ENCODE measurements at regions not wholly inside any gene's neighbourhood (a gene's known extent, or its start where the extent isn't known, plus 50 kb on each side); places are given as distances from the start of the nearest gene placed in this dataset.

DNA sequence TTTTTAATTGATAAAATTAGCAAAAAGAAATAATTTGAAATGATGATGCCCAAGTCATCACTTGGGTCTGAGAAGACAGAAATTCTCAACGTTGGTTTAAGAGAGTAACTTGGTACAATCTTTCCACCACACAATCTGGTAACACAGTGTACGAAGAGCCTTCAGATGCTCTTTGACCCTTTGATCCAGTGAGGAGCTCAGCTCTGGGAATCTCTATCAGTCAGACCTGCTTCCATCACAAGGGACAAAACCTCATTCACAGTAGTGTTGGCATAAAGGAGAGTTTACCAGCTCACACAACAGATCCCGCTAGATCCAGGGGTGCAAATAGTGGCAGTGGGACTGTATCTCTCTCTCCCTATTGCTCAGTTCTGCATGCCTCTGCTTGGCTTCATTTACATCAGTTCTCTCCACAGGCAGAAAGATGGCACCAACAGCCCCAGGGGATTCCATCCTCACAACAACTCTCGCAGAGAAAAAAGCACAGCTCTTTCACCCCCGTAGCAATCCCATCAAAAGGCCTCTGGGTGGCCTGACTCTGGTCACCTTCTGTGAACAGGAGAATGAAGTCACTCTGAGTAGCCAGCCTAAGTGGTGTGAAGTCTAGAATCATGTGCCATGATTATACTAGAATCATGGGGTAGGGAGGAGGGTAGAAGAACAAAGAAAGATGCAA is 119.7 kb downstream of the ZNF281 start:
- Histone ChIP-seq H3K9me3 (ENCODE audit: control insufficient read depth, low read depth, low read length) (no peaks in the 10 kb centered on the region), H3K4me2 (ENCODE audit: insufficient read depth, insufficient read length, low read length) (no peak overlapping the region), H3K4ac (ENCODE audit: low read depth, low read length) (no peak overlapping the region), H2AK5ac (ENCODE audit: insufficient read length, low read length) (no peak overlapping the region), H4K20me1 (ENCODE audit: control insufficient read depth, insufficient read depth, insufficient read length) (no peaks in the 10 kb centered on the region), H3K27me3 (ENCODE audit: insufficient read depth, low read length) (peaks cover 1% of the 10 kb centered on the region; the same call in 1 of the 2 replicates), H3K9ac (ENCODE audit: extremely low read depth, insufficient read length, low read length) (no peak overlapping the region), H3K56ac (ENCODE audit: insufficient read length, low read depth, low read length) (no peak overlapping the region), H3K23me2 (ENCODE audit: insufficient read length, low read depth, low read length, poor library complexity, severe bottlenecking) (no peaks in the 10 kb centered on the region), H3K79me1 (ENCODE audit: insufficient read depth, low read depth, low read length, poor library complexity, severe bottlenecking) (no peaks in the 10 kb centered on the region), H2BK12ac (ENCODE audit: insufficient read length, low read depth, low read length) (no peak overlapping the region), H4K91ac (ENCODE audit: insufficient read length, low read depth, low read length) (no peak overlapping the region), H4K8ac (replicated peaks; ENCODE audit: insufficient read length, low read depth, low read length) (no peak overlapping the region), H2BK15ac (ENCODE audit: low read depth, low read length) (no peak overlapping the region), H2BK5ac (ENCODE audit: insufficient read length, low read length) (no peak overlapping the region), H3K4me1 (ENCODE audit: insufficient read depth, low read length) (peaks cover 2% of the 10 kb centered on the region; the same call in 1 of the 2 replicates), H3K27ac (ENCODE audit: insufficient read length, low read depth, low read length) (no peak overlapping the region), H2BK20ac (ENCODE audit: low read depth, low read length, poor library complexity, severe bottlenecking) (no peak overlapping the region), H2BK120ac (ENCODE audit: low read depth, low read length, poor library complexity, severe bottlenecking) (no peak overlapping the region), H4K5ac (ENCODE audit: insufficient read length, low read depth, low read length) (no peak overlapping the region), H2AFZ (ENCODE audit: low read length) (no peak overlapping the region), H3K18ac (ENCODE audit: insufficient read length, low read depth, low read length) (no peak overlapping the region), H3K79me2 (ENCODE audit: insufficient read depth, low read length) (no peaks in the 10 kb centered on the region), H3T11ph (ENCODE audit: low read length) (no peak overlapping the region), H3K23ac (ENCODE audit: insufficient read length, low read depth, low read length) (no peak overlapping the region), H3K14ac (ENCODE audit: insufficient read depth, low read length) (no peak overlapping the region)
- peaks cover 6 to 12% of the 10 kb centered on the region in 2 experiments for H3K4me1 Mint-ChIP-seq
- H3K27me3 Mint-ChIP-seq (ENCODE audit: low read depth) = peaks cover 75% of the 10 kb centered on the region
- H3K36me3 Mint-ChIP-seq (ENCODE audit: insufficient read depth in 1 of 3, low read depth in 3 of 3) = no peaks in the 10 kb centered on the region
- H3K27ac Mint-ChIP-seq = 0 out of 7 replicates have a peak overlapping the region, but pooled peaks of 1 of the 3 experiments have one; percentile 22
- WGBS (ENCODE audit: extremely low coverage, insufficient read length, low lambda C conversion rate) = no CpG with 5 or more reads among the region's 5 CpGs
- H3K9me3 Mint-ChIP-seq = no peaks in the 10 kb centered on the region; a peak in 1 of 5 replicates
- TF ChIP-seq, protein P1, sequence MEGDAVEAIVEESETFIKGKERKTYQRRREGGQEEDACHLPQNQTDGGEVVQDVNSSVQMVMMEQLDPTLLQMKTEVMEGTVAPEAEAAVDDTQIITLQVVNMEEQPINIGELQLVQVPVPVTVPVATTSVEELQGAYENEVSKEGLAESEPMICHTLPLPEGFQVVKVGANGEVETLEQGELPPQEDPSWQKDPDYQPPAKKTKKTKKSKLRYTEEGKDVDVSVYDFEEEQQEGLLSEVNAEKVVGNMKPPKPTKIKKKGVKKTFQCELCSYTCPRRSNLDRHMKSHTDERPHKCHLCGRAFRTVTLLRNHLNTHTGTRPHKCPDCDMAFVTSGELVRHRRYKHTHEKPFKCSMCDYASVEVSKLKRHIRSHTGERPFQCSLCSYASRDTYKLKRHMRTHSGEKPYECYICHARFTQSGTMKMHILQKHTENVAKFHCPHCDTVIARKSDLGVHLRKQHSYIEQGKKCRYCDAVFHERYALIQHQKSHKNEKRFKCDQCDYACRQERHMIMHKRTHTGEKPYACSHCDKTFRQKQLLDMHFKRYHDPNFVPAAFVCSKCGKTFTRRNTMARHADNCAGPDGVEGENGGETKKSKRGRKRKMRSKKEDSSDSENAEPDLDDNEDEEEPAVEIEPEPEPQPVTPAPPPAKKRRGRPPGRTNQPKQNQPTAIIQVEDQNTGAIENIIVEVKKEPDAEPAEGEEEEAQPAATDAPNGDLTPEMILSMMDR (conservative IDR thresholded peaks at IDR 0.05) = peak; percentile 62
- DNase-seq = peak; percentile 71
- H3K4me3 Mint-ChIP-seq = no peak overlapping the region

Measured in H9 (cell line).